ENCODE measurements at regions not wholly inside any gene's neighbourhood (a gene's known extent, or its start where the extent isn't known, plus 50 kb on each side); places are given as distances from the start of the nearest gene placed in this dataset.

GRCh38 chr16:72266836-72267235 is 94.9 kb upstream of the PMFBP1 start:
- TF ChIP-seq CTCF (IDR thresholded peaks at IDR 0.05) (no peak), POLR2A (IDR thresholded peaks at IDR 0.05; ENCODE audit: low read depth) (no peak), POLR2AphosphoS5 (IDR thresholded peaks at IDR 0.05) (no peak), EP300 (IDR thresholded peaks at IDR 0.05) (no peak)

Measured in esophagus muscularis mucosa (tissue), 4 donors.